Mammary epithelial cell (primary cell): ENCODE measurements at regions not wholly inside any gene's neighbourhood (a gene's known extent, or its start where the extent isn't known, plus 50 kb on each side); places are given as distances from the start of the nearest gene placed in this dataset.
"Not testable (repeated sequence)": the region's sequence is repeated elsewhere in the genome, so short reads cannot be mapped to it uniquely, and the experiment has no call there.

Source experiments
- CTCF ChIP-seq, 2 donors: IDR thresholded peaks in 1 of 2; conservative IDR thresholded peaks in 1 of 2; 2 replicates each; pipeline ENCODE4 v1.5.1; 2011 to 2012; ENCODE audit warnings: inconsistent platforms in 2 of 2, low read length in 2 of 2, mild to moderate bottlenecking in 2 of 2, control low read depth in 1 of 2, low read depth in 1 of 2; ENCODE audit not compliant: insufficient read depth in 1 of 2; ENCODE audit errors: extremely low read depth in 1 of 2
- EZH2 ChIP-seq: IDR thresholded peaks from 2 replicates; pipeline ENCODE4 v1.6.1; 2012; ENCODE audit warnings: low read length, inconsistent platforms, borderline replicate concordance

GRCh38 chr14:87240319-87240718 is 752.7 kb downstream of the GALC start:
- not testable (repeated sequence) for TF ChIP-seq EZH2; CTCF (conservative IDR thresholded peaks at IDR 0.05 in 1 of 2, IDR thresholded peaks at IDR 0.05 in 1 of 2; ENCODE audit: extremely low read depth in 1 of 2, insufficient read depth in 1 of 2, low read depth in 1 of 2, low read length in 2 of 2)
